SU-DHL-6 (cell line): ENCODE measurements at regions not wholly inside any gene's neighbourhood (a gene's known extent, or its start where the extent isn't known, plus 50 kb on each side); places are given as distances from the start of the nearest gene placed in this dataset.

Experiments used
- CTCF ChIP-seq: fragments of 200-600 bp; sonication (generic); IDR thresholded peaks from one replicate; pipeline ENCODE4 v1.5.1; 2017; ENCODE audit warnings: antibody characterized with exemption, mild to moderate bottlenecking, low read length, moderate library complexity; ENCODE audit not compliant: insufficient read depth, poor library complexity, severe bottlenecking
- EZH2phosphoT487 ChIP-seq: fragments of 200-600 bp; sonication (generic), shearing (Covaris generic); conservative IDR thresholded peaks from 2 replicates; pipeline ENCODE4 v1.6.1; 2018; ENCODE audit warnings: mild to moderate bottlenecking, antibody characterized with exemption, low read length, moderate library complexity, mixed read lengths

- no peak for TF ChIP-seq CTCF
- TF ChIP-seq EZH2phosphoT487: no peak
These were observed 103.6 kb upstream of the DPH6 start for GRCh38 chr15:35649575-35649974.
